Suprapubic skin (tissue), 4 donors: ENCODE measurements at regions not wholly inside any gene's neighbourhood (a gene's known extent, or its start where the extent isn't known, plus 50 kb on each side); places are given as distances from the start of the nearest gene placed in this dataset.

Source experiments
- DNase-seq, 2 donors: peaks; one replicate each; pipeline ENCODE4 v3.0.0-alpha.2; 2019; ENCODE audit warnings: low spot score in 2 of 2
- H3K27ac ChIP-seq: fragments of 200-600 bp; sonication (generic); one replicate; pipeline ENCODE4 v1.5.1; 2019
- H3K27me3 ChIP-seq: fragments of 200-600 bp; sonication (generic); one replicate; pipeline ENCODE4 v1.5.1; 2019
- H3K36me3 ChIP-seq: fragments of 200-600 bp; sonication (generic); one replicate; pipeline ENCODE4 v1.5.1; 2019
- H3K4me1 ChIP-seq: fragments of 200-600 bp; sonication (generic); one replicate; pipeline ENCODE4 v1.5.1; 2019
- H3K4me3 ChIP-seq: fragments of 200-600 bp; sonication (generic); one replicate; pipeline ENCODE4 v1.5.1; 2019; ENCODE audit warnings: mild to moderate bottlenecking
- H3K9me3 ChIP-seq: fragments of 200-600 bp; sonication (generic); one replicate; pipeline ENCODE4 v1.5.1; 2019
- CTCF ChIP-seq, 2 donors: fragments of 200-600 bp in 1 of 2; fragments of 450-650 bp in 1 of 2; sonication (generic) in 1 of 2; IDR thresholded peaks; one replicate each; pipeline ENCODE4 v1.5.1; 2016 to 2019; ENCODE audit warnings: antibody characterized with exemption in 2 of 2, mild to moderate bottlenecking in 1 of 2, moderate library complexity in 1 of 2
- EP300 ChIP-seq: sonication (generic); formaldehyde crosslinking; IDR thresholded peaks from one replicate; pipeline ENCODE4 v1.6.1; 2017; ENCODE audit warnings: antibody characterized with exemption
- POLR2A ChIP-seq, 2 donors: fragments of 450-650 bp; IDR thresholded peaks; one replicate each; pipeline ENCODE4 v1.6.1; 2017; ENCODE audit warnings: antibody characterized with exemption in 2 of 2, mild to moderate bottlenecking in 2 of 2, moderate library complexity in 2 of 2
- POLR2AphosphoS5 ChIP-seq, 3 donors: sonication (generic); formaldehyde crosslinking; IDR thresholded peaks; one replicate each; pipeline ENCODE4 v1.6.1; 2017; ENCODE audit warnings: antibody characterized with exemption in 3 of 3
- WGBS: methylation state at CpG from one replicate; pipeline ENCODE4 v1.1.5; 2018; 5-methylcytosine and 5-hydroxymethylcytosine counted together

GRCh38 chr4:161329852-161330251, 833.9 kb downstream of the FSTL5 start:
- no peaks in the 10 kb centered on the region for H3K27me3 ChIP-seq
- WGBS = 83% methylated on average over 1 of the region's 1 CpG
- TF ChIP-seq POLR2AphosphoS5 (IDR thresholded peaks at IDR 0.05) (no peak), POLR2A (IDR thresholded peaks at IDR 0.05) (no peak), EP300 (no peak), CTCF (IDR thresholded peaks at IDR 0.05) (no peak)
- no peak for DNase-seq
- no peak overlapping the region for H3K27ac ChIP-seq
- no peaks in the 10 kb centered on the region for H3K4me1 ChIP-seq
- H3K4me3 ChIP-seq = no peak overlapping the region
- H3K9me3 ChIP-seq = no peaks in the 10 kb centered on the region
- no peaks in the 10 kb centered on the region for H3K36me3 ChIP-seq

GRCh38 chr4:161321706-161322105, 842.1 kb downstream of the FSTL5 start:
- Histone ChIP-seq H3K4me1 (no peaks in the 10 kb centered on the region), H3K27ac (no peak overlapping the region)
- 80% methylated on average over 1 of the region's 1 CpG for WGBS

GRCh38 chr4:161320377-161320776, 843.4 kb downstream of the FSTL5 start:
- Histone ChIP-seq H3K36me3 (no peaks in the 10 kb centered on the region), H3K4me1 (no peaks in the 10 kb centered on the region), H3K27me3 (no peaks in the 10 kb centered on the region), H3K9me3 (no peaks in the 10 kb centered on the region), H3K4me3 (no peak overlapping the region), H3K27ac (no peak overlapping the region)
- DNase-seq = no peak
- TF ChIP-seq CTCF (IDR thresholded peaks at IDR 0.05) (no peak), POLR2A (IDR thresholded peaks at IDR 0.05) (no peak), POLR2AphosphoS5 (IDR thresholded peaks at IDR 0.05) (no peak), EP300 (no peak)
- WGBS = 76% methylated on average over 4 of the region's 4 CpGs

More at GRCh38 chr4:161321706-161322105, 842.1 kb downstream of the FSTL5 start:
- H3K27me3 ChIP-seq = no peaks in the 10 kb centered on the region
- H3K4me3 ChIP-seq = no peak overlapping the region
- TF ChIP-seq CTCF (IDR thresholded peaks at IDR 0.05) = no peak
- no peak for TF ChIP-seq POLR2A (IDR thresholded peaks at IDR 0.05)
- TF ChIP-seq EP300 = no peak
- no peak for TF ChIP-seq POLR2AphosphoS5 (IDR thresholded peaks at IDR 0.05)
- DNase-seq = no peak
- H3K36me3 ChIP-seq = no peaks in the 10 kb centered on the region
- H3K9me3 ChIP-seq = no peaks in the 10 kb centered on the region

- Histone ChIP-seq H3K27me3 (no peaks in the 10 kb centered on the region), H3K27ac (no peak overlapping the region), H3K9me3 (no peaks in the 10 kb centered on the region), H3K36me3 (no peaks in the 10 kb centered on the region), H3K4me1 (no peaks in the 10 kb centered on the region), H3K4me3 (no peak overlapping the region)
- DNase-seq = no peak
- 70% methylated on average over 4 of the region's 4 CpGs for WGBS
- no peak for TF ChIP-seq POLR2A (IDR thresholded peaks at IDR 0.05)
- TF ChIP-seq CTCF (IDR thresholded peaks at IDR 0.05) = no peak
- TF ChIP-seq EP300 = no peak
- no peak for TF ChIP-seq POLR2AphosphoS5 (IDR thresholded peaks at IDR 0.05)
Measured at GRCh38 chr4:161317000-161317399, 846.8 kb downstream of the FSTL5 start.

GRCh38 chr4:161314371-161314770, 849.4 kb downstream of the FSTL5 start:
- no peaks in the 10 kb centered on the region for H3K27me3 ChIP-seq
- no peaks in the 10 kb centered on the region for H3K36me3 ChIP-seq
- no peak for DNase-seq
- no peak overlapping the region for H3K27ac ChIP-seq
- H3K4me3 ChIP-seq = no peak overlapping the region
- no peaks in the 10 kb centered on the region for H3K4me1 ChIP-seq
- WGBS = 8% methylated on average over 3 of the region's 3 CpGs
- H3K9me3 ChIP-seq = no peaks in the 10 kb centered on the region
- TF ChIP-seq CTCF (IDR thresholded peaks at IDR 0.05) = no peak
